Skeletal muscle satellite cell (primary cell): ENCODE measurements at regions not wholly inside any gene's neighbourhood (a gene's known extent, or its start where the extent isn't known, plus 50 kb on each side); places are given as distances from the start of the nearest gene placed in this dataset.
"Not testable (repeated sequence)": the region's sequence is repeated elsewhere in the genome, so short reads cannot be mapped to it uniquely, and the experiment has no call there.

Source experiments
- H3K27me3 ChIP-seq: 2 replicates; pipeline ENCODE4 v1.7.0; 2013; ENCODE audit warnings: low read length; ENCODE audit not compliant: control insufficient read depth, insufficient read depth
- H3K36me3 ChIP-seq: 2 replicates; pipeline ENCODE4 v1.7.0; 2013; ENCODE audit warnings: mild to moderate bottlenecking, control low read depth, low read length; ENCODE audit not compliant: insufficient read depth
- H3K4me1 ChIP-seq: 2 replicates; pipeline ENCODE4 v1.7.0; 2013; ENCODE audit warnings: low read length; ENCODE audit not compliant: control insufficient read depth, insufficient read depth
- H3K4me2 ChIP-seq: 2 replicates; pipeline ENCODE4 v1.7.0; 2013; ENCODE audit warnings: mild to moderate bottlenecking, low read length
- H3K4me3 ChIP-seq: 2 replicates; pipeline ENCODE4 v1.7.0; 2013; ENCODE audit warnings: low read length
- H3K9ac ChIP-seq: 2 replicates; pipeline ENCODE4 v1.7.0; 2013; ENCODE audit warnings: mild to moderate bottlenecking, low read depth, low read length, moderate library complexity
- H3K9me3 ChIP-seq: replicated peaks from 2 replicates; pipeline ENCODE4 v1.7.0; 2013; ENCODE audit warnings: mild to moderate bottlenecking, control low read depth, low read length

- no peaks in the 10 kb centered on the region for H3K27me3 ChIP-seq
- no peaks in the 10 kb centered on the region for H3K36me3 ChIP-seq
- H3K9ac ChIP-seq: peak overlapping the region; percentile 56
- H3K9me3 ChIP-seq: no peaks in the 10 kb centered on the region
- no peak overlapping the region for H3K4me3 ChIP-seq
- H3K4me1 ChIP-seq: peaks cover 14% of the 10 kb centered on the region
- H3K4me2 ChIP-seq: peak overlapping the region; percentile 60
Observed at GRCh38 chr1:96865731-96866685, 144.4 kb downstream of the PTBP2 start.

- Histone ChIP-seq H3K9ac (no peak overlapping the region), H3K4me3 (no peak overlapping the region)
Observed at GRCh38 chr1:96872757-96873156, 151.2 kb downstream of the PTBP2 start.

GRCh38 chr1:96878640-96879039 lies 157.1 kb downstream of the PTBP2 start:
- H3K27me3 ChIP-seq: no peaks in the 10 kb centered on the region
- H3K36me3 ChIP-seq: no peaks in the 10 kb centered on the region
- no peak overlapping the region for H3K9ac ChIP-seq
- H3K4me1 ChIP-seq: no peaks in the 10 kb centered on the region
- H3K4me3 ChIP-seq: no peak overlapping the region
- H3K4me2 ChIP-seq: no peak overlapping the region
- H3K9me3 ChIP-seq: no peaks in the 10 kb centered on the region

More at GRCh38 chr1:96872757-96873156, 151.2 kb downstream of the PTBP2 start:
- Histone ChIP-seq H3K4me2 (no peak overlapping the region), H3K9me3 (peaks cover 7% of the 10 kb centered on the region), H3K36me3 (no peaks in the 10 kb centered on the region), H3K4me1 (no peaks in the 10 kb centered on the region), H3K27me3 (no peaks in the 10 kb centered on the region)

- Histone ChIP-seq H3K27me3 (no peaks in the 10 kb centered on the region), H3K9ac (no peak overlapping the region), H3K4me1 (no peaks in the 10 kb centered on the region), H3K4me2 (no peak overlapping the region), H3K36me3 (no peaks in the 10 kb centered on the region), H3K4me3 (no peak overlapping the region), H3K9me3 (no peaks in the 10 kb centered on the region)
Observed at GRCh38 chr1:96880626-96881025, 159.0 kb downstream of the PTBP2 start.

- H3K4me3 ChIP-seq: no peak overlapping the region
Observed at GRCh38 chr1:96882096-96882495, 160.5 kb downstream of the PTBP2 start.

GRCh38 chr1:96886474-96886873 lies 164.9 kb downstream of the PTBP2 start:
- Histone ChIP-seq H3K9me3 (no peaks in the 10 kb centered on the region), H3K4me3 (no peak overlapping the region), H3K4me1 (no peaks in the 10 kb centered on the region), H3K9ac (no peak overlapping the region), H3K27me3 (no peaks in the 10 kb centered on the region), H3K4me2 (no peak overlapping the region), H3K36me3 (no peaks in the 10 kb centered on the region)

More at GRCh38 chr1:96882096-96882495, 160.5 kb downstream of the PTBP2 start:
- H3K36me3 ChIP-seq: no peaks in the 10 kb centered on the region
- no peak overlapping the region for H3K9ac ChIP-seq
- no peaks in the 10 kb centered on the region for H3K4me1 ChIP-seq
- H3K4me2 ChIP-seq: no peak overlapping the region
- H3K9me3 ChIP-seq: no peaks in the 10 kb centered on the region
- H3K27me3 ChIP-seq: no peaks in the 10 kb centered on the region

- Histone ChIP-seq H3K4me1 (no peaks in the 10 kb centered on the region), H3K27me3 (no peaks in the 10 kb centered on the region), H3K9me3 (no peaks in the 10 kb centered on the region), H3K9ac (no peak overlapping the region), H3K4me3 (no peak overlapping the region), H3K4me2 (no peak overlapping the region), H3K36me3 (no peaks in the 10 kb centered on the region)
Observed at GRCh38 chr1:96887501-96887900, 165.9 kb downstream of the PTBP2 start.

- Histone ChIP-seq H3K9me3 (peaks cover 3% of the 10 kb centered on the region), H3K27me3 (no peaks in the 10 kb centered on the region), H3K4me3 (no peak overlapping the region), H3K4me2 (no peak overlapping the region), H3K9ac (no peak overlapping the region), H3K36me3 (no peaks in the 10 kb centered on the region), H3K4me1 (no peaks in the 10 kb centered on the region)
Observed at GRCh38 chr1:96901783-96902363, 180.3 kb downstream of the PTBP2 start.

GRCh38 chr1:96912248-96912647 lies 190.7 kb downstream of the PTBP2 start:
- Histone ChIP-seq H3K9ac (no peak overlapping the region), H3K4me2 (no peak overlapping the region), H3K9me3 (no peaks in the 10 kb centered on the region), H3K27me3 (no peaks in the 10 kb centered on the region), H3K4me3 (no peak overlapping the region), H3K36me3 (no peaks in the 10 kb centered on the region), H3K4me1 (no peaks in the 10 kb centered on the region)

GRCh38 chr1:96915701-96916100 lies 194.1 kb downstream of the PTBP2 start:
- not testable (repeated sequence) for H3K4me2 ChIP-seq, H3K36me3 ChIP-seq, H3K9me3 ChIP-seq, H3K4me3 ChIP-seq, H3K9ac ChIP-seq, H3K27me3 ChIP-seq
- H3K4me1 ChIP-seq: peaks cover 10% of the 10 kb centered on the region

GRCh38 chr1:96918406-96918805 lies 196.8 kb downstream of the PTBP2 start:
- Histone ChIP-seq H3K9ac (no peak overlapping the region), H3K36me3 (no peaks in the 10 kb centered on the region), H3K4me3 (no peak overlapping the region), H3K4me1 (peaks cover 10% of the 10 kb centered on the region), H3K4me2 (peak overlapping the region; percentile 30), H3K27me3 (no peaks in the 10 kb centered on the region), H3K9me3 (no peaks in the 10 kb centered on the region)
